Tibial nerve (tissue), 3 donors: ENCODE measurements at regions not wholly inside any gene's neighbourhood (a gene's known extent, or its start where the extent isn't known, plus 50 kb on each side); places are given as distances from the start of the nearest gene placed in this dataset.
"Not testable (repeated sequence)": the region's sequence is repeated elsewhere in the genome, so short reads cannot be mapped to it uniquely, and the experiment has no call there.

Source experiments
- POLR2A ChIP-seq, 2 donors: fragments of 450-650 bp; IDR thresholded peaks; one replicate each; pipeline ENCODE4 v1.6.1; 2017; ENCODE audit warnings: antibody characterized with exemption in 2 of 2, mild to moderate bottlenecking in 2 of 2, moderate library complexity in 2 of 2
- TF ChIP-seq, protein P1 (sequence below), 5 experiments: fragments of 200-600 bp in 3 of 5; fragments of 450-650 bp in 2 of 5; sonication (generic) in 3 of 5; IDR thresholded peaks; one replicate each; pipeline ENCODE4 v1.5.1; 2016 to 2019; ENCODE audit warnings: antibody characterized with exemption in 5 of 5, mild to moderate bottlenecking in 3 of 5, moderate library complexity in 2 of 5

GRCh38 chr2:58386904-58387303, 145.8 kb upstream of the FANCL start:
- TF ChIP-seq POLR2A (IDR thresholded peaks at IDR 0.05): not testable (repeated sequence)
- TF ChIP-seq, protein P1, sequence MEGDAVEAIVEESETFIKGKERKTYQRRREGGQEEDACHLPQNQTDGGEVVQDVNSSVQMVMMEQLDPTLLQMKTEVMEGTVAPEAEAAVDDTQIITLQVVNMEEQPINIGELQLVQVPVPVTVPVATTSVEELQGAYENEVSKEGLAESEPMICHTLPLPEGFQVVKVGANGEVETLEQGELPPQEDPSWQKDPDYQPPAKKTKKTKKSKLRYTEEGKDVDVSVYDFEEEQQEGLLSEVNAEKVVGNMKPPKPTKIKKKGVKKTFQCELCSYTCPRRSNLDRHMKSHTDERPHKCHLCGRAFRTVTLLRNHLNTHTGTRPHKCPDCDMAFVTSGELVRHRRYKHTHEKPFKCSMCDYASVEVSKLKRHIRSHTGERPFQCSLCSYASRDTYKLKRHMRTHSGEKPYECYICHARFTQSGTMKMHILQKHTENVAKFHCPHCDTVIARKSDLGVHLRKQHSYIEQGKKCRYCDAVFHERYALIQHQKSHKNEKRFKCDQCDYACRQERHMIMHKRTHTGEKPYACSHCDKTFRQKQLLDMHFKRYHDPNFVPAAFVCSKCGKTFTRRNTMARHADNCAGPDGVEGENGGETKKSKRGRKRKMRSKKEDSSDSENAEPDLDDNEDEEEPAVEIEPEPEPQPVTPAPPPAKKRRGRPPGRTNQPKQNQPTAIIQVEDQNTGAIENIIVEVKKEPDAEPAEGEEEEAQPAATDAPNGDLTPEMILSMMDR (IDR thresholded peaks at IDR 0.05): not testable (repeated sequence)
